ENCODE measurements at regions not wholly inside any gene's neighbourhood (a gene's known extent, or its start where the extent isn't known, plus 50 kb on each side); places are given as distances from the start of the nearest gene placed in this dataset.

- DNase-seq (ENCODE audit: low spot score): no peak
Observed at GRCh38 chr13:60772726-60773125, 375.7 kb downstream of the TDRD3 start.

DNA sequence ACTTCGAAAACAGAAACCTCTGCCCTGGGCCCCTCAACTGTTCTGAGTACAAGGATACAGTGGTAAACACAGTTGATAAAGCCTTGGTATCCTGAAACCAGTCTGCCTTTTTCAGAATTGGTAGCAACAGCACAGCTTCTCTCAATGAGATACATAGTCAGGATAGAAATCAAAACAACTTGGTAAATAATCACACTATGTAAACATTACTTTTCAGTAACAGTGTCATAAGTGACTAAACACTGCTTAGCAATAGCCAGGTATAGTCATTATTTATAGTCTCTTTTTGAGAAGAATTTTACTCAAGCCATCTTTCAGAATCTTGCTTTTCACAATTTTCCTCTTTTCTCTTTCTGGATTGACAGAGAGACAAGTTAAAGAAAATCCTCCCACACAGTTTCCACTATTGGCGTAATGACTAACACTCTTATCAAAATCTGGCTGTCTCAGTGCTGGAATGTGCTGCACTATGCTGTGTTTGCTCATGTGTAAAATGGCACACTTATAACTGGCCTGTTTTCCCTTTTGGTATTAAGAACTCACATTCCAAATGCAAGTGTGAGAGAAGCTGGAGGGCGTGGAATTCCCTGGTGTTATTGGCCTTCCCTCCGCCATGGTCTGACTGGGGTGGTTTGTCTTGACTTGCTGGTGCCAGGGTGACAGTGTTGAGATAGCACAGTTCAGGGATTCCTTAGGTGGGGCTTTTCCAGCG is 368.8 kb downstream of the TDRD3 start:
- DNase-seq (ENCODE audit: low spot score): no peak

DNA sequence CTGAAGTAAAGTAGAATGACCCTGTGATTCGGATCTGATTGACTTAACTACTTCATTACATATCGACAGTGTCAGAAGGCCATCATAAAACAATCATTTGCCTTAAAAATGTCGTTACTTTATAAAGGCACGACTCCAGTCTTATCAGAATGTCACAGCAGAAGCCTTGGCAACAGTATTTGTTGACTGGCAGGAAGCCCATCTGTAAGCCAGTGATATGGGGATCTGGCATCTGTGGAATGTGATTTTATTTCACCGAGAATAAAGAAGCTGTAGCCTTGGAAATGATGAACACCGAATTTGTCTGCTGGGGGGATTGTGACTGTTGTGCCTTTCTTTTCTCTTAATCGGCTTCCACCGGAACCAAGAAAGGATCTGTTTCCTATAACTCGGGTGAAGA is 362.5 kb downstream of the TDRD3 start:
- no peak for DNase-seq (ENCODE audit: low spot score)

DNA sequence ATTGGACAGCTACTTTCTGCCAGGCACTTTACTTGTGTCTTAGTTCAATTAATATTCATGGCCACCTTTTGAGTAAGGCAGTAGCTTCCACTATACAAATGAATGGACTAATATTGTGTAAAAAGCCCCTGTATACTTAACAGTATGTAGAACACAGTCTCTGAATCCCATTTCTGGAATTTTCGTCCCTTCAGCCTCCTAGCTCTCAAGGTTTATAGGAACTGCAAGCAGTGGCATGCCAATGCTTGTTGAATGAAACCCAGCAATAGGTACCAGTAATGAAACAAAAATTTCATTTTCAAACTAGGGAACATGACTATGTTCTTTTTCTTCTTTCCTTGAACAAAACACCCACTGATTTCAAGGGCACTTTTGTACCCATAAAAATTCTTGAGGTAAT is 361.6 kb downstream of the TDRD3 start:
- no peak for DNase-seq (ENCODE audit: low spot score)

- DNase-seq (ENCODE audit: low spot score): no peak
Observed at GRCh38 chr13:60757501-60758215, 360.6 kb downstream of the TDRD3 start.

DNA sequence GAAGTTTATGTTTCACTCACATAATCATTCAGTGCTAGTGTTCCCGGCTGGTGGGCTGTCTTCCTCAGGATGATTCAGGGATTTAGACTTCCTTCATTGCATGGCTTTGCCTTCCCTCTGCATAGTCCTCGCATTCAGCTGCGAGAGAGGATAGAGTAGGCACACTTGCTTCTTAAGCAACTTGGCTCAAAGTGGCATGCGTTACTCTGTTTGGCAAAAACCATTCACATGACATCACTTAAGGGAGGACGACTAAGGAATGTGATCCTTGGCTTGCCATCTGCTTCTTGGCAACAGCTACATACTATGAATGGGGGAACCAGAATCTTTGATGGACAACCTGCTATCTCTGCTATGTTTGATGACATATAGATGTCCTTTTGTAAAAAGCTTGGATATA is 359.3 kb downstream of the TDRD3 start:
- no peak for DNase-seq (ENCODE audit: low spot score)

GRCh38 chr13:60755380-60756163 is 358.6 kb downstream of the TDRD3 start:
- DNase-seq (ENCODE audit: low spot score): no peak

DNA sequence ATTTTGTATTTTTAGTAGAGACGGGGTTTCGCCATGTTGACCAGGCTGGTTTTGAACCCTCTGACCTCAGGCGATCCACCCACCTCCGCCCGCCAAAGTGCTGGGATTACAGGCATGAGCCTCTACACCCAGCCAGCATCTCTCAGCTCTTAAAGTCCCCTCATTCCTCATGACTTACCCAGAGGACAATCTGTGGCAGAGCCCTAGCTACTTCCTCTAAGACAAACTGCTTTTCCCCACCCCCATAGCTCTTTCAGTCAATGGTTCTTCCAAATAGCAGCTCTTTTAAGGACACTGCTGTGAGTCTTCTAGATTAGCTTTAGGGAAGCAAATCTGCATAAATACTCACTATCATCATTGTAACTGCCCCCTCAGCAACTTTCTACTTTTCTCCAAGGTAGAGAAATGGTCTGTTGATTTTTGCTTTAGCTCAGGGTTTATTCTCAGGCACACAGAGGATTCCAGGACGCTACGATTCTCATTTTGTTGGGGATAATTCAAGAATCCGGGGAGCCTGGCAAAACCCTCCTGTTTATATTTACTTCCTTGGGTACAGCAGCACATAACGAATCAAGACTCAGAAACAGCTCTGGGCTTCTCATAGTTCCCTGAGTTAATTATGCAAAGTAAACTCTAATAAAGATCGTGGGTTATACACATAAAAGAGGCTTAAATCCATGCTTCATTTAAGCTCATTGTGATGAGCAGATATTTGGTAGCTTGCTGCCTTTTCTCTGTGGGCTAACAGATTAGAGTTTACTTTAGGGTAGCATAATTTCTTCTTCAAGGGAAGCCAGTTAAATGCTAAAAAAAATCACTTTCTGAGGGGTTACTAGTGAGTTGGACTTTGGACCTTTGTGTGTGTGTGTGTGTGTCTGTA is 357.4 kb downstream of the TDRD3 start:
- no peak for DNase-seq (ENCODE audit: low spot score)

GRCh38 chr13:60753641-60754040 is 356.6 kb downstream of the TDRD3 start:
- no peak for DNase-seq (ENCODE audit: low spot score)

DNA sequence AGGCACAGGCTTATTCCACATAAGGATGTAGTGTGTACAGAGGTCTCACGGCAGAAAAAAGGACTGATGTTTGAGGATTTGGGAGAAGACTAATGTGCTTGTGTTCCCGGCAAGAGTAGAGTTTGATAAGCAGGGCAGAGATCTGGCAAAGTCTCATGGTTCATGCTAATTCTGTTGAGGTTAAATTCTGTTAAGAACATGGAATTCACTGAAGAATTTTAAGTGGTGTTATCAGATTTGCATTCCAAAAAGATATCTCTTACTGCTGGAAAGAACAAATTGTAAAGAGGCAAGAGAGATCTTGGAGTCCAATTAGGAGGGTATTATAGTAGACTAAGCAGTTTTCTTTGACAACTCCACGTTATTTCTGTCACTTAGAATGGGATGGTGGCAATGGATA is 348.3 kb downstream of the TDRD3 start:
- no peak for DNase-seq (ENCODE audit: low spot score)

- DNase-seq (ENCODE audit: low spot score): no peak
Observed at GRCh38 chr13:60733933-60734332, 336.9 kb downstream of the TDRD3 start.

DNA sequence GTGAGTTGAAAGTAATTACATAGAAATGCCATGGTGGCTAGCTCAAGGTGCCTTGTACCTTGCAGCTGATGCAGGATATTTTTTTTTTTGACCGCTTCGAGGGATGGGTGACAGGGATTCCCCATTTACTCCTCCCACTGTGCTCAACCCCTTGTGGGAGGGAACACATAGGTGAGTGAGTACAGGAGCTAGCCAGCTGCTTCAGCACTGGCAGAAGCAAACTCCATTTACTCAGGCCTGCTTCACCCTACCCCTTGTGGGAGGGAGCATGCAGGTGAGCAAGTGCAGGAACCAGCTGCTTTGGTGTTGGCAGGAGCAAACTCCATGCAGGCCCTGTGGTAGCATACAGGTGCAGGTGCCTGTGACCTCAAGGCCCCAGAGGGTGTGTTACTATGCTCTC is 330.1 kb downstream of the TDRD3 start:
- DNase-seq (ENCODE audit: low spot score): no peak

- DNase-seq (ENCODE audit: low spot score): no peak
Observed at GRCh38 chr13:60721063-60721462, 324.0 kb downstream of the TDRD3 start.

GRCh38 chr13:60720590-60720989 is 323.6 kb downstream of the TDRD3 start:
- DNase-seq (ENCODE audit: low spot score): no peak

- DNase-seq (ENCODE audit: low spot score): no peak
Observed at GRCh38 chr13:60716313-60716712, 319.3 kb downstream of the TDRD3 start.

GRCh38 chr13:60707878-60708277 is 310.9 kb downstream of the TDRD3 start:
- no peak for DNase-seq (ENCODE audit: low spot score)

GRCh38 chr13:60701895-60702294 is 304.9 kb downstream of the TDRD3 start:
- DNase-seq (ENCODE audit: low spot score): no peak

DNA sequence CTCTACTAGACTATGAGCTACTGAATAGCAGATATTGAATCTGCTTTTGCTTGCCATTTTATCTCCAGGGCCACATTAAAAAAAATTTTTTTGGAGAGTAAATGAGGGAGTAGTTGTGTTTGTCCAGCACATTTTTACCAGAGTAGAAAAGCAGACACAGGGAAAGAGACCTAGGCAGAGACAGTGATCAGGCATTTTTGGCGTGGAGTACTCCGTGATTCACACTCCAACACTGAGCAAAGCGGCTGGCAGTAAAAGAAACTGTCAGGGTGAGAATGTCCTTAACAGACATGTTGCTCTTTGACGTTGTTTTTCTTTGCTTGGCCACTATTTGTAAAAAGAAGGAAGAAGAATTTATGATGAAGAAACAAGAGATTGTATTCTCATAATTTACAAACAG is 304.0 kb downstream of the TDRD3 start:
- no peak for DNase-seq (ENCODE audit: low spot score)

GRCh38 chr13:60699636-60700035 is 302.6 kb downstream of the TDRD3 start:
- no peak for DNase-seq (ENCODE audit: low spot score)

DNA sequence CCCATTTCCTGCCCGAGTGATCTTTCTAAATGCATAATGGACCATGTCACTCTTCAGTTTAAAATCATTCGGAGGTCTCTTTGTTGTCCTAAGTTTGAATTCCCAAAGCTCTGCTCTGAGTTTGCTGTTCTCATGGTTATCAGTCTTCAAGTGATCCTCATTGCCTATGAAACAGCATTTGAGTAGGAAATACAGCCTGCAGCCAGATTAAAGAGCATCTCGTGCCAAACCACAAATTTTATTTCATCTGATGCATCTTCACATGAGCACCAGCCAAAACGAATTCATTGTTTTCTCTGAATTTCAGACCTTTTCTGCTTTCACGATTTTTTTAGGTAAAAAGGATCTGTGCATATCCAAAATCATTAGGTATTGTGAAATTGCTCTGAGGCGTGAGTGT is 299.6 kb downstream of the TDRD3 start:
- no peak for DNase-seq (ENCODE audit: low spot score)

DNA sequence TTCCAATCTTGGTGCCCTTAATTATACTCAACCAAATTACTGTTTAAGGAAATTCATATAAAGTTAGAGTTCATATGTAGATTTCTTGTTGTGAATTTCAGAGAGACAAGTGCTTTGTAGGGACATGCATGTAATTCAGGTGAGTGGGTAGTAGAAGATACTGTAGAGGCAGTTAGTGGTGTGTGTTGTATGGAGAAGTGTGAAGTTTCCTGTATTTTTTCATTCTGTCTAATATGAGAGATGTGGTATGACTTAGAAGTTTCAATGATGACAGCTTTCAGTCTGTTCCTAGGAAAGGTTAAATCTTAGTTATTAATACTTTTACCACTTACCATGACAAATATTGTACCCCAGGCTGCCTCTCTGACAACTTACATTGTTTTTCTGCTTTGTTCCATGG is 294.2 kb downstream of the TDRD3 start:
- no peak for DNase-seq (ENCODE audit: low spot score)

DNA sequence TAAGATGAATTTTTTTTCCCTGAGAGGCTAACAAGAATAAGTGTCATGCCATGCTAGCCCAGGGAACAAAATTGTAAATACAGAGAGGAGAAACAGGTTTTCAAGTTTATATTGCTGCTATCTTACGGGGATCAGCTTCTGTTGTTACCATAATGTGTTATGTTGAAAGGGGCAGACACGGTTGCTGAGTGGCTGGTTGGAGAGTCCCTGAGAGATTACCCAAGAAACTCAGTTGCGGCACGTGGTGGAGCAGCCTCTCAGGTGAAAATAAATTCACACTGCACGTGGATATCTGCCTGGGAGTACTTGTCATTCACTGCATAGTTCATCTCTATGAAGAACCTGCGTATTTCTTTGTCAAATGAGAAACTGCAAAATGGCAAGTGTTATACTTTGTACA is 293.6 kb downstream of the TDRD3 start:
- DNase-seq (ENCODE audit: low spot score): no peak
